ENCODE measurements at regions not wholly inside any gene's neighbourhood (a gene's known extent, or its start where the extent isn't known, plus 50 kb on each side); places are given as distances from the start of the nearest gene placed in this dataset.

GRCh38 chr2:173664513-173664910, 300.7 kb downstream of the SP3 start:
- Histone ChIP-seq H3K4me1 (ENCODE audit: insufficient read depth, low read length) (no peaks in the 10 kb centered on the region), H3K9ac (ENCODE audit: low read length) (no peak overlapping the region), H3K9me3 (ENCODE audit: low read length) (no peaks in the 10 kb centered on the region), H3K36me3 (ENCODE audit: insufficient read depth, low read length) (no peaks in the 10 kb centered on the region), H3K4me3 (ENCODE audit: low read depth in 1 of 2, low read length in 2 of 2) (no peak overlapping the region), H3K27ac (ENCODE audit: low read depth, low read length) (no peak overlapping the region), H3K27me3 (ENCODE audit: control insufficient read depth in 1 of 2, insufficient read depth in 2 of 2, low read length in 2 of 2) (no peaks in the 10 kb centered on the region)

GRCh38 chr2:173666171-173666888, 298.8 kb downstream of the SP3 start:
- Histone ChIP-seq H3K36me3 (ENCODE audit: insufficient read depth, low read length) (no peaks in the 10 kb centered on the region), H3K4me3 (ENCODE audit: low read depth in 1 of 2, low read length in 2 of 2) (no peak overlapping the region), H3K27ac (ENCODE audit: low read depth, low read length) (no peak overlapping the region), H3K9ac (ENCODE audit: low read length) (no peak overlapping the region), H3K27me3 (ENCODE audit: control insufficient read depth in 1 of 2, insufficient read depth in 2 of 2, low read length in 2 of 2) (no peaks in the 10 kb centered on the region), H3K9me3 (ENCODE audit: low read length) (no peaks in the 10 kb centered on the region), H3K4me1 (ENCODE audit: insufficient read depth, low read length) (no peaks in the 10 kb centered on the region)

GRCh38 chr2:173667014-173667413, 298.2 kb downstream of the SP3 start:
- H3K36me3 ChIP-seq (ENCODE audit: insufficient read depth, low read length): no peaks in the 10 kb centered on the region
- H3K27ac ChIP-seq (ENCODE audit: low read depth, low read length): no peak overlapping the region
- H3K9ac ChIP-seq (ENCODE audit: low read length): no peak overlapping the region
- no peaks in the 10 kb centered on the region for H3K4me1 ChIP-seq (ENCODE audit: insufficient read depth, low read length)
- no peaks in the 10 kb centered on the region for H3K9me3 ChIP-seq (ENCODE audit: low read length)
- no peaks in the 10 kb centered on the region for H3K27me3 ChIP-seq (ENCODE audit: control insufficient read depth in 1 of 2, insufficient read depth in 2 of 2, low read length in 2 of 2)
- no peak overlapping the region for H3K4me3 ChIP-seq (ENCODE audit: low read depth in 1 of 2, low read length in 2 of 2)

- no peak overlapping the region for H3K9ac ChIP-seq (ENCODE audit: low read length)
Measured at GRCh38 chr2:173667415-173667814, 297.8 kb downstream of the SP3 start.

GRCh38 chr2:173669271-173669853, 295.8 kb downstream of the SP3 start:
- Histone ChIP-seq H3K36me3 (ENCODE audit: insufficient read depth, low read length) (no peaks in the 10 kb centered on the region), H3K4me1 (ENCODE audit: insufficient read depth, low read length) (no peaks in the 10 kb centered on the region), H3K9me3 (ENCODE audit: low read length) (no peaks in the 10 kb centered on the region), H3K27me3 (ENCODE audit: control insufficient read depth in 1 of 2, insufficient read depth in 2 of 2, low read length in 2 of 2) (no peaks in the 10 kb centered on the region), H3K27ac (ENCODE audit: low read depth, low read length) (no peak overlapping the region), H3K9ac (ENCODE audit: low read length) (no peak overlapping the region), H3K4me3 (ENCODE audit: low read depth in 1 of 2, low read length in 2 of 2) (no peak overlapping the region)

More at GRCh38 chr2:173667415-173667814, 297.8 kb downstream of the SP3 start:
- no peaks in the 10 kb centered on the region for H3K4me1 ChIP-seq (ENCODE audit: insufficient read depth, low read length)
- H3K27me3 ChIP-seq (ENCODE audit: control insufficient read depth in 1 of 2, insufficient read depth in 2 of 2, low read length in 2 of 2): no peaks in the 10 kb centered on the region
- no peaks in the 10 kb centered on the region for H3K9me3 ChIP-seq (ENCODE audit: low read length)
- no peaks in the 10 kb centered on the region for H3K36me3 ChIP-seq (ENCODE audit: insufficient read depth, low read length)
- no peak overlapping the region for H3K4me3 ChIP-seq (ENCODE audit: low read depth in 1 of 2, low read length in 2 of 2)
- H3K27ac ChIP-seq (ENCODE audit: low read depth, low read length): no peak overlapping the region

GRCh38 chr2:173669888-173670287, 295.3 kb downstream of the SP3 start:
- no peaks in the 10 kb centered on the region for H3K4me1 ChIP-seq (ENCODE audit: insufficient read depth, low read length)
- no peaks in the 10 kb centered on the region for H3K27me3 ChIP-seq (ENCODE audit: control insufficient read depth in 1 of 2, insufficient read depth in 2 of 2, low read length in 2 of 2)
- H3K27ac ChIP-seq (ENCODE audit: low read depth, low read length): no peak overlapping the region
- H3K9me3 ChIP-seq (ENCODE audit: low read length): no peaks in the 10 kb centered on the region
- H3K4me3 ChIP-seq (ENCODE audit: low read depth in 1 of 2, low read length in 2 of 2): no peak overlapping the region
- H3K9ac ChIP-seq (ENCODE audit: low read length): no peak overlapping the region
- H3K36me3 ChIP-seq (ENCODE audit: insufficient read depth, low read length): no peaks in the 10 kb centered on the region

GRCh38 chr2:173672573-173673340, 292.4 kb downstream of the SP3 start:
- Histone ChIP-seq H3K27me3 (ENCODE audit: control insufficient read depth in 1 of 2, insufficient read depth in 2 of 2, low read length in 2 of 2) (no peaks in the 10 kb centered on the region), H3K36me3 (ENCODE audit: insufficient read depth, low read length) (no peaks in the 10 kb centered on the region), H3K9ac (ENCODE audit: low read length) (no peak overlapping the region), H3K4me3 (ENCODE audit: low read depth in 1 of 2, low read length in 2 of 2) (no peak overlapping the region), H3K4me1 (ENCODE audit: insufficient read depth, low read length) (no peaks in the 10 kb centered on the region), H3K9me3 (ENCODE audit: low read length) (no peaks in the 10 kb centered on the region), H3K27ac (ENCODE audit: low read depth, low read length) (no peak overlapping the region)

GRCh38 chr2:173673640-173674039, 291.5 kb downstream of the SP3 start:
- Histone ChIP-seq H3K27ac (ENCODE audit: low read depth, low read length) (no peak overlapping the region), H3K36me3 (ENCODE audit: insufficient read depth, low read length) (no peaks in the 10 kb centered on the region), H3K9ac (ENCODE audit: low read length) (no peak overlapping the region), H3K4me3 (ENCODE audit: low read depth in 1 of 2, low read length in 2 of 2) (no peak overlapping the region), H3K4me1 (ENCODE audit: insufficient read depth, low read length) (no peaks in the 10 kb centered on the region), H3K9me3 (ENCODE audit: low read length) (no peaks in the 10 kb centered on the region), H3K27me3 (ENCODE audit: control insufficient read depth in 1 of 2, insufficient read depth in 2 of 2, low read length in 2 of 2) (no peaks in the 10 kb centered on the region)

- no peaks in the 10 kb centered on the region for H3K27me3 ChIP-seq (ENCODE audit: control insufficient read depth in 1 of 2, insufficient read depth in 2 of 2, low read length in 2 of 2)
- no peak overlapping the region for H3K4me3 ChIP-seq (ENCODE audit: low read depth in 1 of 2, low read length in 2 of 2)
- H3K36me3 ChIP-seq (ENCODE audit: insufficient read depth, low read length): no peaks in the 10 kb centered on the region
- no peak overlapping the region for H3K27ac ChIP-seq (ENCODE audit: low read depth, low read length)
- H3K9ac ChIP-seq (ENCODE audit: low read length): no peak overlapping the region
- H3K9me3 ChIP-seq (ENCODE audit: low read length): no peaks in the 10 kb centered on the region
- H3K4me1 ChIP-seq (ENCODE audit: insufficient read depth, low read length): no peaks in the 10 kb centered on the region
Measured at GRCh38 chr2:173676647-173677046, 288.5 kb downstream of the SP3 start.

- H3K27me3 ChIP-seq (ENCODE audit: control insufficient read depth in 1 of 2, insufficient read depth in 2 of 2, low read length in 2 of 2): no peaks in the 10 kb centered on the region
- H3K9me3 ChIP-seq (ENCODE audit: low read length): no peaks in the 10 kb centered on the region
- no peak overlapping the region for H3K27ac ChIP-seq (ENCODE audit: low read depth, low read length)
- no peaks in the 10 kb centered on the region for H3K36me3 ChIP-seq (ENCODE audit: insufficient read depth, low read length)
- H3K4me1 ChIP-seq (ENCODE audit: insufficient read depth, low read length): no peaks in the 10 kb centered on the region
- H3K4me3 ChIP-seq (ENCODE audit: low read depth in 1 of 2, low read length in 2 of 2): no peak overlapping the region
- no peak overlapping the region for H3K9ac ChIP-seq (ENCODE audit: low read length)
Measured at GRCh38 chr2:173678186-173678585, 287.0 kb downstream of the SP3 start.

GRCh38 chr2:173680574-173680973, 284.6 kb downstream of the SP3 start:
- Histone ChIP-seq H3K4me1 (ENCODE audit: insufficient read depth, low read length) (no peaks in the 10 kb centered on the region), H3K27me3 (ENCODE audit: control insufficient read depth in 1 of 2, insufficient read depth in 2 of 2, low read length in 2 of 2) (no peaks in the 10 kb centered on the region), H3K4me3 (ENCODE audit: low read depth in 1 of 2, low read length in 2 of 2) (no peak overlapping the region), H3K36me3 (ENCODE audit: insufficient read depth, low read length) (no peaks in the 10 kb centered on the region), H3K27ac (ENCODE audit: low read depth, low read length) (no peak overlapping the region), H3K9me3 (ENCODE audit: low read length) (no peaks in the 10 kb centered on the region), H3K9ac (ENCODE audit: low read length) (no peak overlapping the region)
